Heart left ventricle (tissue), 13 donors: ENCODE measurements at regions not wholly inside any gene's neighbourhood (a gene's known extent, or its start where the extent isn't known, plus 50 kb on each side); places are given as distances from the start of the nearest gene placed in this dataset.

Source experiments
- CTCF ChIP-seq, 12 donors: fragments of 200-600 bp; sonication (generic) in 4 of 12; IDR thresholded peaks; one replicate each; pipeline versions ENCODE4 v1.5.0 to v1.8.0; 2018 to 2022; ENCODE audit warnings: antibody characterized with exemption in 12 of 12, mild to moderate bottlenecking in 5 of 12
- POLR2A ChIP-seq, 2 donors: fragments of 450-650 bp; IDR thresholded peaks; one replicate each; pipeline ENCODE4 v1.6.1; 2017; ENCODE audit warnings: antibody characterized with exemption in 2 of 2, mild to moderate bottlenecking in 2 of 2, moderate library complexity in 2 of 2
- donor health status: ischemic (EF 13 %, LVEDD 7.1; RV severe dilation, severe dysfunction).
- donor health status: DM: no; HTN: yes; CAD: no.
- donor health status: DM: no; HTN: no; CAD: no.
- donor health status: ischemic (EF 25% LVEDD 6.9; RV normal size, moderate dysfunction).
- donor health status: ischemic (EF 25% LVEDD 5.7; RV mildly dilated, moderate dysfunction).
- donor health status: ischemic (EF 35%, LVEDD 5.7; RV mildly dilated, moderate dysfunction).
- donor health status: nonischemic (EF 11% LVEDD 7.7; RV severe dilation, severe dysfunction).
- donor health status: DM: yes; HTN: yes; CAD: no.
- donor health status: PGD.
- donor health status: ischemic (EF 29% LVEDD 5.4; RV normal size, mild dysfunction).
- donor health status: nonischemic (EF 23%, LVEDD 6.1; RV moderate dilation, normal function).

- no peak for TF ChIP-seq CTCF (IDR thresholded peaks at IDR 0.05)
- TF ChIP-seq POLR2A (IDR thresholded peaks at IDR 0.05): no peak
These were observed 319.2 kb downstream of the IRX2 start for GRCh38 chr5:2432076-2432920.
